Thoracic aorta (tissue), 2 donors: ENCODE measurements at regions not wholly inside any gene's neighbourhood (a gene's known extent, or its start where the extent isn't known, plus 50 kb on each side); places are given as distances from the start of the nearest gene placed in this dataset.

Experiments used
- ATAC-seq: fragments of 150-250 bp; one replicate; pipeline ENCODE4 v1.8.0; 2017; ENCODE audit warnings: low read depth; ENCODE audit not compliant: insufficient number of reproducible peaks, low FRiP score
- DNase-seq: peaks from one replicate; pipeline ENCODE4 v3.0.0-alpha.2; 2020; ENCODE audit warnings: low spot score
- H3K27ac ChIP-seq, 2 donors: fragments of 200-600 bp; sonication (generic); 1 replicate in 1 of 2; 2 replicates in 1 of 2; pipeline ENCODE4 v1.5.1; 2016; ENCODE audit warnings: mild to moderate bottlenecking in 2 of 2, moderate library complexity in 2 of 2
- H3K27me3 ChIP-seq: fragments of 200-600 bp; sonication (generic); replicated peaks from 2 replicates; pipeline ENCODE4 v1.6.0; 2016; ENCODE audit warnings: mild to moderate bottlenecking; ENCODE audit not compliant: insufficient read depth
- H3K36me3 ChIP-seq: fragments of 200-600 bp; sonication (generic); one replicate; pipeline ENCODE4 v1.5.1; 2016
- H3K4me1 ChIP-seq, 2 donors: fragments of 200-600 bp; sonication (generic); 1 replicate in 1 of 2; 2 replicates in 1 of 2; pipeline versions ENCODE4 v1.5.1 to v1.6.0; 2016; ENCODE audit warnings: low read depth in 2 of 2, mild to moderate bottlenecking in 1 of 2; ENCODE audit not compliant: control insufficient read depth in 1 of 2
- H3K4me3 ChIP-seq: fragments of 200-600 bp; sonication (generic); 2 replicates; pipeline ENCODE4 v1.5.1; 2016; ENCODE audit warnings: mild to moderate bottlenecking
- H3K9me3 ChIP-seq: fragments of 200-600 bp; sonication (generic); 2 replicates; pipeline ENCODE4 v1.5.1; 2016
- CTCF ChIP-seq: fragments of 200-600 bp; sonication (generic); IDR thresholded peaks from one replicate; pipeline ENCODE4 v1.5.1; 2019; ENCODE audit warnings: antibody characterized with exemption

GRCh38 chr1:94591823-94592570 lies 50.4 kb upstream of the F3 start:
- Histone ChIP-seq H3K9me3 (no peaks in the 10 kb centered on the region), H3K36me3 (no peaks in the 10 kb centered on the region), H3K27ac (peak overlapping the region in 1 of 2 donors; percentile 32), H3K4me3 (no peak overlapping the region), H3K4me1 (peaks cover 4 to 34% of the 10 kb centered on the region in 2 donors), H3K27me3 (no peaks in the 10 kb centered on the region)
- ATAC-seq (no peak), DNase-seq (no peak)
- no peak for TF ChIP-seq CTCF
